Stimulated activated CD4-positive, alpha-beta T cell treated with anti-CD3 and anti-CD28 coated beads, Interleukin-4, amount 100 ng/mL, for 1 hour (primary cell): ENCODE measurements at regions not wholly inside any gene's neighbourhood (a gene's known extent, or its start where the extent isn't known, plus 50 kb on each side); places are given as distances from the start of the nearest gene placed in this dataset.

Experiments used
- DNase-seq: peaks from one replicate; pipeline ENCODE4 v3.0.0-alpha.2; 2020

DNA sequence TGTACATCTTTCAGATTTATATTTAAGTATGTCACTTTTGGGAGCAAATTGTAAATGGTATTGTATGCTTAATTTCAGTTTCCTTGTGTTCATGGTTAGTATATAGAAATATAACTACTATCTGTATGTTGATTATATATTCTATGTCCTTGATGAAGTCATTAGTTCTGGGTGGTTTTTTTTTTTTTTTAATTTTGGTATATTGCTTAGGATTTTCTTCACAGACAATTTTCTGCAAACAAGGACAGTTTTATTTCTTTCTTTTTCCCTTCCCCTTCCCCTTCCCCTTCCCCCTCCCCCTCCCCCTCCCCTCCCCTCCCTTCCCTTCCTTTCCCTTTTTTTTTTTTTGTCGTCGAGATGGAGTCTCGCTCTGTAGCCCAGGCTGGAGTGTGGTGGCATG, 430.0 kb downstream of the TYW1 start:
- no peak for DNase-seq

DNA sequence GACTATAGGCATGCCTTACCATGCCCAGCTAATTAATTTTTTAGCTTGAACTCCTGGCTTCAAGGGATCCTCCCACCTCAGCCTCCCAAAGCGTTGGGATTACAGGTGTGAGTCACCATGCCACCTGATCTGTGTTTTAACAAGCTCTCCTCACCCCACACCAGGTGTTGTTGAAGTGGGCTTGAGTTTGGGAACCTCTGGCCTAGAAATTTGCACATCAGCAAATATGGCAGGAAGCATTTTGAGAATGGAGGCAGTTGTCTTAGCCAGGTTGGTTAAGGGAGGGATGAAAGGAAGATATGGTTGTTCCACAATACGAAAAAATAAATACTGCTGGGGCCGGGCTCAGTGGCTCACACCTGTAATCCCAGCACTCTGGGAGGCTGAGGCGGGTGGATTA, 433.1 kb downstream of the TYW1 start:
- no peak for DNase-seq

DNA sequence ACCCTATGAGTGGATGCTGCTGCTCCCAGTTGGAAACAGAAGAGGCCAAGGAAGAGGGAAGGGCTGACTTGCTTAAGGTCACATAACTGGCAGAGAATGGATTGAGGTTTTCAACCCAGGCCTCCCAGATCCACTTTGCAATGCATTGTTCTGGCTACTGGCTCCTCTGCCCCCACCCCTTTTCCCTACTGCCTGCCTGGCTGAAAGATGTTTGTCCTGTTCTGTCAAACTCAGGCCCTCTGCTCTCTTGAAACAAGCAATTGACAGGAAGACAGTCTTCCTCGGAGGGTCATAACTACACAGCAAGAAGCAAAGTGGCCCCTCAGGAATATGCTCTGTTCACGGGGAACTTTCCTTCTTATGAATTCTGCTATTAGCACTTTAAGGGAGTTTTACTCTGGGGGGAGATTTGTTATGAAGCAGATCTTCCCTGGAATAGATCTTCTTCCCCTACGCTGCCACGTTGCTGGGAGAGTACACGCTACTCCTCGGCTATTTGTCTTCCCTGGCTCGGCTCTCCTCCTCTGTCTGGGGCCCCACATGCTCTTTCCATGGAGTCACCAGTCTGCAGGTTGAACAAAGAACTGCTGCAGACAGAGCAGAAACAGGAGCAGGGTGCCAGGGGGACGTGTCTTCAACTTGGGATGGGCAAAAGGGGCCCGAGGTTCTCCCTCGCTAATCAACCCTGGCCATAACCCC, 436.1 kb downstream of the TYW1 start:
- DNase-seq = no peak

DNA sequence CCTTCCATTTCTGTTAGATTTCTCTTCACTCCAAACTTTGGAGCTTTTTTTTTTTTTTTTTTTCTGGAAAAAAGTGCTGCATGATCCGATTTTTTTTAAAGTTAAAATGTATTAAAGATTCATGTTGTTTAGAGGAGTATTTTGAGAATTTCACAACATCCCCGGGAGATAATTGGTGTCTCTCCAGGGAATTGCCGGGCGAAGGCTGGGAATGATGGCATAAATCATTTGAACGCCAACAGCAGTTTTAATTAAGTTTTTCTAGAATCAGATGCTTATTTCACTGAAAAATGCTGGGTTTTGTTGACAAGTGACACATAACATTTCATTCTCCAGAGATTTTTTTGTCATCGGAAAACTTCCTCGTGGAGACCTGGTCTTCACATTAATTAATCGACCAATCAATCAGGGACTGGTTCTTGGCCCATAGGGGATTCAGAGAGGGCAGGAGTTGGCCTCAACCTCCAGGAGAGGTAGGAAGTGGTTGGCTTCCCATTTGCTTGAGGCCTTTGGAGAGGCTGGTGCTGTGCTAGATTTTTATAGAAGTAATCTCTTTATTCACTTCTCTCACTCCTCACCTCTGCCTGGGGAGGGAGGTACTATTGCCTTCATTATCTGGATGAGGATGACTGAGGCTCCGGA, 439.4 kb downstream of the TYW1 start:
- no peak for DNase-seq

DNA sequence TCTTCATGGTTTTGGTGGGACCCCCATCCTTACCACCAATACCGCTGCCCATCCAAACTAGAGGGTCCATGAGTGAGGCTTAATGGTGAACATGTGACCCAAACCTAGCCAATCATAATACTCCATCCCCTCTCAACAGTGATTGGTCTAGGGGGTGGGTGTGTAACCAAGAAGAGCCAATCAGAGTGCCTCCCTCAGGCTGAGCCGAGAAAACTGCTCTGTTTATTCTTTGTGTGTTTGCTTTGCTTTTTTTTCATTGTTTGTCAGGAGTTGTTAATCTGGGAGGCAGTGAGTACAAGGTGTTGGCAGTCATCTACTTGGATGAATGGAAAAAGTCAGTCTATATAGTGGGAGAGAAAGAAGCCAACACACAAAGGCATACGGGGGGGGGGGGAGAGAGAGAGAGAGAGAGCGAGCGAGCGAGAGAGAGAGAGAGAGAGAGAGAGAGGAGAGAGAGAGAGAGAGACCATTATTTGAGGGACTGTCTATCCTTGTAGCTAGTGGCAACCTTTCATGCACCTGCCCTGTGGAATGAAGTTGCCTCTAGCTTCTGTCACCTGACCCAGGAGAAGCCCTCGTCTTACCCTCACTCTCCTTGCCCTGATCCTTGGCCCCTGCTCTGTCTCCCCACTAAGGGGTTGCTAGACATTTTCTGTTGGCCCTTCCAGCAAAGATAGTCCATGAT, 441.7 kb downstream of the TYW1 start:
- DNase-seq = no peak

DNA sequence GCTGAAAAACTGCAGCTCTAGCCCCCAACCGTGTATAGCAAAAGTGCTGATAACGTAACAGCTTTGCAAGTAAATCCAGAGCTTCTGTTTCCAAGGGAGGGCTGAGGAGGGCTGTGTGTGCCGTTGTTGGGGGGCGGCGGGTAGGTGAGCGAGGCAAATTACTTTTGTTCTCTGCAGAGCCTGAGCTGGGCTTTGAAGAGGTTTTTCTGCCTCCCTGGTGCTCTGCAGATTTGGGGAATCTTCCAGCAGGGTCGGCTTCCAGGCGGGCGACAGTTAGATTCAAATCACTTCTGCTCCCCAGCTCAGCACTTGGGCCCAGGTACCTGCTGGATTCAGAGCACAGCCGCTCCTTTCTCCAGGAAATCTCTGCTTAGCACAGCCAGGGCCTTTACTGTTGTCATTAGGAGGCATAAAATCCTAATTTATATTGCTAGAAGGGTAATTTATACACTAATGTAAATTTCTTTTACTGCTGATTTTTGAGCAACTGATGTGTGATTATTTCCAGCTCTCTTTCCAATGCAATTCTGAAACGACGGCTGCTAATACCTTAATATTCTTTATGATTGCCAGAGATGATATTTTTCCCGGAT, 442.4 kb downstream of the TYW1 start:
- DNase-seq = no peak

DNA sequence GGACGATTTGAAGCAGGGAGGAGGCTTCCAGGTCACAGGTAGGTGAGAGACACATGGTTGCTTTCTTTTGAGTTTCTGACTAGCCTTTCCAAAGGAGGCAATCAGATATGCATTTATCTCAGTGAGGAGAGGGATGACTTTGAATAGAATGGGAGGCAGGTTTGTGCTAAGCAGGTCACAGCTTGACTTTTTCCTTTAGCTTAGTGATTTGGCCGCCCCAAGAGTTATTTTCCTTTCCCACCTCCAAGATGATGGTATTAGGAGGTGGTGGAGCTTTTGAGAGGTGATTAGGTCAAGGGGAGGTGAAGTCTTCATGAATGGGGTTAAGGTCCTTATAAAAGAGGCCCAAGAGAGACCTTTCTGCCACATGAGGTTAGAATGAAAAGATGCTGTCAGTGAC, 443.7 kb downstream of the TYW1 start:
- DNase-seq = no peak

DNA sequence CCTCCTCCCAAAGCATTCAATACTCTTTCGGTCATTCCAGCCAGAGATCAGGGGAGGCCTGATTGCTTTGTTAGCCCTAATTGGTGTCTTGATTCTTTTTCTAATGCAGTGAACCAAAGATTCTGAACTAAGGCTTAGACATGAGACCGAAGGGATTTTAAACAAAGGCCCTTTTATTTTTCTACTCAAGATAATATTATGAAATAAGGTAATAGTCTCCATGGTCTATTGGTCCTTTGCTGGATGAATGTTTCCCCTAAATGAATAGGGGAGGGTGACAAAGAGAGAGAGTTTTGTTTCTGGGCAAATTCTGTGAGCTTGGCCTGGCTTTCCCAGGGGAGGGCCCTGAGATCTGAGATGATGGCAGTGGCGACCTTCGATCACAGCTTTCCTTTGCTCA, 449.1 kb downstream of the TYW1 start:
- no peak for DNase-seq

DNA sequence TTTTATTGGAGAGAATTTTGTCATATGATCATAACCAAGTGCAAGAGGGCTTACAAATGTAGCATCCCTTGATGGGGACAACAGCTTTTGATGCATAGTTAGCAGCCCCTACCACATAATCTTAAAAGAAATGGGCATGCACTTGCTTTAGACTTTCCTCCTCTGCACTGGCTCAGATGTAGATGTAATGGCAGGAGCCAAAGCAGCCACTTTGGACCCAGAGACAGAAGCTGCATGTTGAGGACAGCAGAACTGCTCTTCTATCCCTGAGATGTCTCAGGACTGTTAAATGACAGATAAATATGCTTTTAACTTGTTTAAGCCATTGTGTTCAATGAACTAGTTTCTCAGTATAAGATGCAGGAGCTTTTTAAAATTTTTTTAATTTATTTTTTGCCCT, 450.7 kb downstream of the TYW1 start:
- no peak for DNase-seq

DNA sequence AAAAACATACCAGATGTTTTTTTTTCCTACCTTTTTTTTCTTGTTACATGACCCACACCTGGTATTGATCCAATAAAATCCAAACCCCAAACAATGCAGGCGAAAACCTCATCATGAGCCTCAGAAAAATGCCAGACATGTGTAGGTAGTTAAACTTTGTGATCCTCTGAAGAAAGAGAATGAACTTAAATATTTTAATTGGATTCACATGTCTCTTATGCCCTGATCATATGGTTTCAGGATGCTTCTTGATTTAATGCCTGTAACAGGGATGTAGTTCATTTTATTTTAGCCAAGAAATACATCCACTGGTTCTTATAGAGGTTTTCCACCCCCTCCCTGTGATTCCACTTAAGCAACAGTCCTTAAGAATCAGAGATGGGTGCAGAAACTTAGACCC, 451.6 kb downstream of the TYW1 start:
- DNase-seq = no peak

DNA sequence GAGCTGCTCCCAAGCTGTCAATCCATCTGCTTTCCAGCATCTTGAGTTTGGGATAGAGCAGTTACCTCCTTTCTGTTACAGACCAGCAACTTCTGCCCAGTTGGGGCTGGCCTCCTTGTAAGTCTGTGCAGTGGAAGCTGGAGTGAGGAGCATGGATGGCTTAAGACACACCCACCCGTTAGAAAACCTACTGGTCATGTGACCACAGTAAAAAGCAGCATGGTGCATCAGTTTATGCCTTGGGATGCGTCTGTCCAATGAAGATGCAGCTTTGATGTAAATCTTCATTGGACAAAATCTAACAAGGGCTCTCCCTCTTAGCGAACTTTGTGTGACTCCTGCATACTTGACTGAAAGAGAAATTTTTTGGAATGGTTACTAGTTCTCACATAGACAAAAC, 453.5 kb downstream of the TYW1 start:
- no peak for DNase-seq

DNA sequence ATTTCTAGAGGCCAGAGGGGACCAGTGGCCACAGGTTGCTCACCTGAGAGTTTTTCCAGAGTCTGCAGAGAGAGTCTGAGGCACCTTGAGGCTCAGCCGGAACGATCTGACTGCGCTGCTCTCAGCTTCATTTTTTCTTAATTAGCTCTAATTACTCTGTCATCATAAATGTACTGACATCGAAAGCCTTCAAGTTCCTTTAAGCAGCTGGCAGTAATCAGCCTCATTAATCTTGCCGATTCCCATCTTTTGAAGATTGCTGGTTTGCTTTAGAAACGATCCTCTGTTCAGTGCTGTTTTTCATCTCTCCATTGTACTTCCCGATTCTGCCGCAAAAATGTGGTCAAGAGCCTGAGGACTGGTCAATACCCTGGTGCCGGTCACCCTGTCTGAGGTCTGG, 454.7 kb downstream of the TYW1 start:
- DNase-seq = no peak

DNA sequence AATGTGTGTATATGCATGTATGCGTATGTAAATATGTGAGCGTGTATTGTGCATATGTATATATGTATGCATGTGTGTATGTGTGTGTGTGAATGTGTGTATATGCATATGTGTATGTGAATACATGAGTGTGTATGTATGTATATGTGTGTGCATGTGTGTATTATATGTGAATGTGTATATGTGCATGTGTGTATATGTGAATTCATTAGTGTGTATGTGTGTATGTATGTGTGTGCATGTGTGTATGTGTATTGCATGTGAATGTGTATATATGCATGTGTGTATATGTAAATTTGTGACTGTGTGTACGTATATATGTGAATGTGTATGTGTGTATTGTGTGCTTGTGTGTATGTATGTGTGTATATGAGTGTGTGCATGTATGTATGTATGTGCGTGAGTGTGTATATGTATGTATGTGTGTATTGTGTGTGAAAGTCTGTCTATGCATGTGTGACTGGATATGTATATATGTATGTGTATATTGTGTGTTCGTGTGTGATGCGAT, 455.9 kb downstream of the TYW1 start:
- DNase-seq = no peak

DNA sequence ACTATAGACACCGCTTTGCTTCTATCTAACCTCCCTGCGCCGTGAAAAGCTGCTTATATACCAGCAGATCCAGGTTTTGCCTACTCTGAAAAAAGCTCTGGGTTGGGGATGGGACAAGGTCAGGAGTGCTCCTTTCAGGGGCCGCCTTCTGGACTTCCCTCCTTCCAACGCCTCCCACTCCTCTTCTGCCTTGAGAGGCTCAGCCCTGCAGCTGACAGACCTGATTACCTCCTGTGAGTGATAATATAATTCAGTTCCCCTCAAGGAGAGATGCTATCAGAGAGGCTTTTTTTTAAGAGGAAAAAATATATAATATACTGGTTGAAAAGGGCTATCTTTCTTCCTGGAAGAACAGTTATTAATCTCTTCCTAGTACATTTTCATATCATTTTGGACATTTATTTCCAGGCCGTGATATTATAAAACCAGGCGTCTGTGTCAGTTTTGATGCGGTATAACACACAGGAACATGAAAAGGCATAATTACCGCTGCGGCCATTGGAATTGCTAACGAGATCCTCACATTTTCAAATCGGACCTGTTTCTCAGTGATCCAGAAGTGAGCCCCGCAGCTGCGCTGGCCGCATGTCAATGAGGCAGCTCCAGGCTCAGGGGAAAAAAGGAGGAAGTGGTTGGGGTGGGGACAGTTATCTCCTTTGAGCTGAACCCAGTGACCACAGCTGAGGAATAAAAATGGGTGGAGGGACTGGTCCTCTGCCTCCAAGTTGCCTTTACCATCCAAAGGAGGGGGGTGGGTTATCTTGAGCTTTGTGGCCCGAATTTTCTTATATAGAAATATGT, 457.1 kb downstream of the TYW1 start:
- DNase-seq = no peak

DNA sequence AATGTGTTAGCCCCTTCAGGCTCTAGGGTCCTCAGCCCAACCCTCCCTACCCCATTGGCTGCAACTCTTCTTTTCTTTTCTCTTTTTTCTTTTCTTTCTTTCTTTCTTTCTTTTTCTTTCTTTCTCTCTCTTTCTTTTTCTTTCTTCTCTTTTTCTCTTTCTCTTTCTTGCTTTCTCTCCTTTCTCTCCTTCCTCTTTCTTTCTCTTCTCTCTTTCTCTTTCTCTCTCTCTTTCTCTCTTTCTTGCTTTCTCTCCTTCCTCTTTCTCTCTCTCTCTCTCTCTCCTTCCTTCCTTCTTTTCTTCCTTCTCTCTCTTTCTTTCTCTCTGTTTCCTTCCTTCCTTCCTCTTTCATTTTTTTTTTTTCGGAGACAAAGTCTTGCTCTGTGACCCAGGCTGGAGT, 458.9 kb downstream of the TYW1 start:
- no peak for DNase-seq

DNA sequence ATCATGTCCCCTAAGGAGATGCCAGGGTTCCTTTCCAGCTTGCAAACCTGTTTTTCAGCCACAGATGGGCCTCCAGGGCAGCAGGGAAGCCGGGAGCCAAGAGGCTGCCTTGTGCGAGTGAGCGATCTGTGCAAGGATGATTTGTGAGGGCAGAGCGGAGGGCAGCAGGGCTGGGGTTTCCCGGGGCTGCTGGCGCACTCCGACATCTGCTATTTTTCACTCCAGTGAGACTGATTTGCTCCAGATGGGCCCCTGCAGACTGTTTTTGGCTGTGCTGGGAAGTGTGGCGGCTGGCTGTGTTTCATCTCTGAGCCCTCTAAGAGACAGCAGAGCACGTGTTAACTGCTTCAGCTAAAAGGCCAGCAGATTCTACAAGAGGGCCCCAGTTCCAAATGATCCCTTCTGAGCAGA, 466.2 kb downstream of the TYW1 start:
- no peak for DNase-seq

DNA sequence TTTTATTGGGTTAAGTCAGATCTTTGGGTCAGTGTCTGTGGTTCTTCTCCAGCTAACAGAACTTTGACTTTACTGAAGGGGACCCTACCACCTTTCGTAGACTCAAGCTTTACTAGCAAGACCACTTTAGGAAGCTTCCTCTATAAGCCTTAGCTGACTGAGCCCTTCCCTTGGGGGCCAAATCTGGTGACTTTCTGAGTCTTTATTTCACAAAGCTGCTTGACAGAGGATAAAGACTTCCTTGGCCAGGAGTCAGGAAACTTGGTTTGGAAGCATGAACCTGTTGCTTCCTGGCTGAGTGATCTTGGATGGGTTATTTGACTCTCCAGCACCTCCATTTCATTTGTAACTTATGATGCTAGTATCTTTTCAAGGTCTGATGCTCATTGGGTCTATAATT, 466.7 kb downstream of the TYW1 start:
- DNase-seq = no peak

DNA sequence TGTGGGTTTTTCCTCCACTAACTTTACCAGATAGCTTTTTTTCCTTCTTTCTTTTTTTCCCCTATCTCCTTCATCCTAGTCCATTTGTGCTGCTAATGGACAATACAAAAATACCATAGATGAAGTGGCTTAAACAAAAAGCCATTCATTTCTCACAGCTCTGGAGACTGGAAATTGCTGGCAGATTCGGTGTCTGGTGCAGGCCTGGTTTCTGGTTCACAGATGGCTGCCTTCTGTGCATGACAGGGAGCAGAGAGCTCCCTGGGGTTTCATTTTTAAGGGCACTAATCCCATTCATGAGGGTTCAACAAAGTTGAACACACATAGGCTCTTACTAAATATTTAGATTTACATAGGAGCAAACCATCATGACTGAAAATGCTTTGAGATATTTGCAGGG, 467.4 kb downstream of the TYW1 start:
- DNase-seq = no peak

DNA sequence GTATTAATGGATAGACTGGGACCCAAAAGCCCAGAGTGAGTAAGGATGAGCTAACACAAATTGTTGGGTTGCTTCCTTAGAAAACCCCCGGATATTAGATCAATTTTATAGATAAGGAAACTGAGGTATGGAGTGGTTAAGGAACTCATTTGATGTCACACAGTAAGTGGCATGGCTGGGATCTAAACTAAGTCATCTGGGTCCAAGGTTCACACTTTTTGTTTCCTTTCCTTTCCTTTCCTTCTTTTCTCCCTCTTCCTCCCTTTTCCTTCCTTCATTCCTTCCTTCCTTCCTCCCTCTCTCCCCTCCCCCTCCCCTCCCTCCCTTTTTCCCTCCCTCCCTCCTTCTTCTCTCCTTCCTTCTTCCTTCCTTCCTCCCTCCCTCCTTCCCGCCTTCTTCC, 469.5 kb downstream of the TYW1 start:
- DNase-seq = no peak

DNA sequence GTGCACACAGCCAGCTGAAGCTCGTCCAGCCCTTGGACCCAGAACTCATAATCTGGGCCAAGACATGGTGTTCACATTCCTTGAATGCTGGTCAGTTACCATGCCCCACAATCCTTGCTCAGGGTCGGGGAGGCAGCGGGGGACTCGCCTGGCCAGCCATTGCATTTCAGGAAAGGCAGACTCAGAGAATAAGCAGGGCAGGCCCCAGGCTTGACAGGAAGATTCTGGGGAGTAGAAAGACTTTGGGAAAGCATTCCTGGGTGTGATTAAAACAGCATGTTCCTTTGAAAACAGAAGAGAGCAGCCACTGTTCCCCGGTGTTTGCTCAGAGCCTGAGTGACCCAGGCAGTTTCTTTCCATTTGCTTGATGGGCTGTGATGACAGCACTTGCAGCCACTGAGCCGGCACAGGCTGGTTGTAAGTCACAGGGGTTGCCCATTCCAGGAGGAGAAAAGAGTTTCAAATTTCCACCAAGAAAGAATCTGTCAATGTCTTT, 473.7 kb downstream of the TYW1 start:
- DNase-seq = no peak

DNA sequence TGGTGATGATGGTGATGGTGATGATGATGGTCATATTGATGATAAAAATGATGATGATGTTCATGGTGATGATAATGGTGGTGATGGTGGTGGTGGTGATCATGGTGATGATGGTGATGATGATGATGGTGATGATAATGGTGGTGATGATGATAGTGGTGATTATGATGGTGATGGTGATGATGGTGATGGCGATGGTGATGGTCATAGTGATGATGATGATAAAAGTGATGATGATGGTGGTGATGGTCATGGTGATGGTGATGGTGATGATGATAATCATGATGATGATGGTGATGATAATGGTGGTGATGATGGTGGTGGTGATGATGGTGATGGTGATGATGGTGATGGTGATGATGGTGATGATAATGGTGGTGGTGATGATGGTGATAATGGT, 478.7 kb downstream of the TYW1 start:
- no peak for DNase-seq

DNA sequence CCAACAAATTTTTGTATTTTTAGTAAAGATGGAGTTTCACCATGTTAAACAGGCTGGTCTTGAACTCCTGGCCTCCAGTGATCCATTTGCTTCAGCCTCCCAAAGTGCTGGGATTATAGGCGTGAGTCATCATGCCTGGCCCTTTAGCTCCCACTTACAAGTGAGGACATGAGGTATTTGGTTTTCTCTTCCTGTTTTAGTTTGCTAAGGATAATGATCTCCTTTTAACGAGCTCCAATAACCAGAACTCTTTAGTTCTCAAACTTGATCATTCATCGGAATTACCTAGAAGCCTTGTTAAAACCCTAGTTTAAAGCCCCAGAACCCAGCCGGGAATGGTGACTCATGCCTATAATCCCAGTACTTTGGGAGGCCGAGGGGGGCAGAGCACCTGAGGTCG, 481.4 kb downstream of the TYW1 start:
- no peak for DNase-seq

DNA sequence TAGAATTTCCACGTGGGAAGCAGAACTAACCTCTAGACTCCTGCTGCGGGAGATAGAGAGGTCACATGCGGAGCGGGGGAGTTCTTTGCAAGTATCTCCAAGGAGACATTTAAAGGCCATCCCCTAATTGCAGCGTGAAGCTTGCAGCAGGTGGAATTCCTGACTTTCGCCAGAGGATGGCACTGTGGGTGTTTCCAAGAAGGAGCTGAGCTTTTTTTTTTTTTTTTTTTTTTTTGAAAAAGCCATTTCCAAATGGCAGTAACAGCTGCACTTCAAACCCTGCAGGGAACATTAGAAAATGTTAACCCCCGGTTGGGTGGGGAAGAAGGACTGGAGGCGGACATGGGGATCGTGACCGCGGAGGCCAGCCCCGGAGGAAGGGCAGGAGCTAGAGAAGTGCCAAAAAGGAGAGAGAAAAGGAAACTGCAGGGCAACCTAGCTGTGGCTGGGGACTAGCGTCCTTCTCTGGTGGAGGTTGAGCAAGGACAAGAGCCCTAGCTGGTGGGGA, 487.7 kb downstream of the TYW1 start:
- DNase-seq = no peak
